Ectodermal cell (in vitro differentiated cells): ENCODE measurements at regions not wholly inside any gene's neighbourhood (a gene's known extent, or its start where the extent isn't known, plus 50 kb on each side); places are given as distances from the start of the nearest gene placed in this dataset.
"Not testable (repeated sequence)": the region's sequence is repeated elsewhere in the genome, so short reads cannot be mapped to it uniquely, and the experiment has no call there.

Source experiments
- H3K27ac ChIP-seq: 2 replicates; pipeline ENCODE4 v1.7.0; 2013; ENCODE audit warnings: mild to moderate bottlenecking, low read depth, low read length; ENCODE audit not compliant: insufficient read depth, poor library complexity, severe bottlenecking
- H3K27me3 ChIP-seq: 2 replicates; pipeline ENCODE4 v1.7.0; 2013; ENCODE audit warnings: mild to moderate bottlenecking, low read length; ENCODE audit not compliant: insufficient read depth, control insufficient read depth, poor library complexity, severe bottlenecking
- H3K36me3 ChIP-seq: one replicate; pipeline ENCODE4 v1.7.0; 2013; ENCODE audit warnings: low read length; ENCODE audit not compliant: control insufficient read depth, insufficient read depth
- H3K4me1 ChIP-seq: one replicate; pipeline ENCODE4 v1.7.0; 2013; ENCODE audit warnings: low read length; ENCODE audit not compliant: control insufficient read depth, insufficient read depth
- H3K4me3 ChIP-seq: 2 replicates; pipeline ENCODE4 v1.7.0; 2013; ENCODE audit warnings: low read depth, low read length, control low read depth; ENCODE audit not compliant: insufficient read depth
- H3K9me3 ChIP-seq: 2 replicates; pipeline ENCODE4 v1.7.0; 2013; ENCODE audit warnings: mild to moderate bottlenecking, low read length, moderate library complexity; ENCODE audit not compliant: control insufficient read depth
- WGBS, 2 experiments: methylation state at CpG; one replicate each; pipeline ENCODE4 v1.1.7; 2013; ENCODE audit warnings: missing lambda C conversion rate in 2 of 2; 5-methylcytosine and 5-hydroxymethylcytosine counted together

DNA sequence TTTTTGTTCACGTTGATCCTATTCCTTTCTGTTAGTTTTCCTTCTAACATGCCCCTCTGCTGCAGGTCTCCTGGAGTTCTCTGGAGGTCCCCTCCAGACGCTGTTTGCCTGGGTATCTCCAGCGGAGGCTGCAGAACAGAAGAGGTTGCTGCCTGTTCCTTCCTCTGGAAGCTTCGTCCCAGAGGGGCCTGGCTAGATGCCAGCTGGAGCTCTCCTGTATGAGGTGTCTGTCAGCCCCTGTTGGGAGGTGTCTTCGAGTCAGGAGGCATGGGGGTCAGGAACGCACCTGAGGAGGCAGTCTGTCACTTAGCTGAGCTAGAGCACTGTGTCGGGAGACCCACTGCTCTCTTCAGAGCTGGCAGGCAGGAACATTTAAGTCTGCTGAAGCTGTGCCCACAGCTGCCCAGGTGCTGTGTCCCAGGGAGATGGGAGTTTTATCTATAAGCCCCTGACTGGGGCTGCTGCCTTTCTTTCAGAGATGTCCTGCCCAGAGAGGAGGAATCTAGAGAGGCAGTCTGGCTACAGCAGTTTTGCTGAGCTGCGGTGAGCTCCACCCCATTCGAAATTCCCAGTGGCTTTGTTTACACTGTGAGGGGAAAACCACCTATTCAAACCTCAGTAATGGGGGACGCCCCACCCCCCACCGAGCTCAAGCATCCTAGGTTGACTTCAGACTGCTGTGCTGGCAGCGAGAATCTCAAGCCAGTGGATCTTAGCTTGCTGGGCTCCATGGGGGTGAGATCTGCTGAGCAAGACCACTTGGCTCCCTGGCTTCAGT, 196.2 kb downstream of the EDEM1 start:
- not testable (repeated sequence) for H3K4me1 ChIP-seq, H3K27me3 ChIP-seq, H3K36me3 ChIP-seq, H3K27ac ChIP-seq, H3K4me3 ChIP-seq, H3K9me3 ChIP-seq
- whole genome bisulfite sequencing, 2 experiments, result 81 to 82% methylated on average over 12 of the region's 12 CpGs

DNA sequence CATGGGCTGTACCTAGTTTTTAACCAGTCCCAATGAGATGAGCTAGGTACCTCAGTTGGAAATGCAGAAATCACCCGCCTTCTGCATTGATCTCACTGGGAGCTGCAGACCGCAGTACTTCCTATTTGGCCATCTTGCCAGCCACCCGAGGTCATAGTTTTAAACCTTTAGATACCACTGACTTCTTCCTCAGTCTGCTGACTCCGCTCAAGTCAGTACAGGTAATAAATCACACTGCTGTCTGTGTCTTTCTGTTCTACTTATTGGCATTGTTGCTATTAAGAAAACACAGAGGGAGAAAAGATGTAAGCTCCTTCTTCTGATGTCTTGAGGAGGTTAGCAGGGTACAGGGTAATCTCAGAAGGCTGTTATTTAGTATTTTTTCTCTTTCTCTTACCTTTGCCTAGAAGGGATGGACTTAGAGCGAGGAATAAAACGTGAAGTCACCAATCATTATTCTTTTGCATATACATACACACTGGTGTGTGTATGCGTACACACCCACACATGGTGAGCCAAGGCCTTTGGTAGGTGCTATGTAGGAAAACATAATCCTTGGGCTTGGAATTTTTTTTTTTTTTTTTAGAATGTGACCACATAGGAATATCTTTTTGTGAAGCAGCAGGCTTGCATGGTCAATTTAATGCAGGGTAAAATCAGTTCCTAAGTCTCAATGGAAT, 197.2 kb downstream of the EDEM1 start:
- Histone ChIP-seq H3K27me3 (no peaks in the 10 kb centered on the region), H3K27ac (no peak overlapping the region), H3K4me3 (no peak overlapping the region), H3K9me3 (no peaks in the 10 kb centered on the region), H3K4me1 (no peaks in the 10 kb centered on the region), H3K36me3 (no peaks in the 10 kb centered on the region)
- WGBS, 2 experiments, result 90 to 95% methylated on average over 4 to 7 of the region's 7 CpGs

GRCh38 chr3:5388091-5388490, 200.6 kb downstream of the EDEM1 start:
- Histone ChIP-seq H3K4me1 (no peaks in the 10 kb centered on the region), H3K27ac (no peak overlapping the region), H3K9me3 (no peaks in the 10 kb centered on the region), H3K4me3 (no peak overlapping the region), H3K36me3 (no peaks in the 10 kb centered on the region), H3K27me3 (no peaks in the 10 kb centered on the region)
- 85 to 95% methylated on average over 1 of the region's 1 CpG for WGBS, 2 experiments

DNA sequence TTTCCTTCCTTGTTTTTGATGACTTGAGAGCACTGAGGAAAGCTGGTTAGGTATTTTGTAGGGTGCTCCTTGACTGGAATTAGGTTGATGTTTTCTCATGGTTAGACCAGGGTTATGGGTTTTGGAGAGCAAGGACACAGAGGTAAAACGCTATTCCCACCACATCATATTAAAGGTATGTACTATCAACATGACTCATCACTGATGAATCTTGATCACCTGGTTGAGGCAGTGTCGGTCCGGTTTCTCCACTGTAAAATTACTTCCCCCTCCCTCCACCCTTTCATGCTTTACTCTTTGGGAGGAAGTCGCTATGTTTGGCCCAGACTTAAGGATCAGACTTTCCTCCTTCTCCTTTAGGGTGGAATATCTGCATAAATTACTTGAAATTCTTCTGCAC, 201.6 kb downstream of the EDEM1 start:
- H3K4me3 ChIP-seq, result no peak overlapping the region
- no peaks in the 10 kb centered on the region for H3K27me3 ChIP-seq
- no peak overlapping the region for H3K27ac ChIP-seq
- 94% methylated on average over 3 to 4 of the region's 4 CpGs for WGBS, 2 experiments
- H3K9me3 ChIP-seq, result no peaks in the 10 kb centered on the region
- H3K36me3 ChIP-seq, result no peaks in the 10 kb centered on the region
- no peaks in the 10 kb centered on the region for H3K4me1 ChIP-seq

DNA sequence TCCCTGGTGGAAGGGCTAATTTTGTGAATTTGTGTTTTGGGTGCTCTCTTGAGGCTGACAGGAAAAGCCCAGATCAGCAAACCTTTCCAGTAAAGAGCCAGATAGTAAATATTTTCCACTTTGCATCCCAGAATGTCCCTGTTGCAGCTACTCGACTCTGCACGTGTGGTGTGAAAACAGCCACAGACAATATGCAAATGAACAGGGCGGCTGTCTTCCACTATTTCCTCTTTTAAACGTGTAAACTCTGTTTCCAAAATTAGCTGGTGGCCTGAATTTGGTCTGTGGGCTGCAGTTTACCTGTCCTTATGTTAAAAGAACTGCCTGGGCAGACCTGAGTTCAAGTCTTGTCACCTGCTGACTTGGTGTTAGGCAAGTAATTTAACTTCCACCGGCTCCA, 202.7 kb downstream of the EDEM1 start:
- no peaks in the 10 kb centered on the region for H3K9me3 ChIP-seq
- no peak overlapping the region for H3K27ac ChIP-seq
- no peaks in the 10 kb centered on the region for H3K4me1 ChIP-seq
- H3K27me3 ChIP-seq, result no peaks in the 10 kb centered on the region
- no peaks in the 10 kb centered on the region for H3K36me3 ChIP-seq
- WGBS, 2 experiments, result 82% methylated on average over 5 of the region's 5 CpGs
- H3K4me3 ChIP-seq, result no peak overlapping the region

- H3K4me1 ChIP-seq, result no peaks in the 10 kb centered on the region
- no peaks in the 10 kb centered on the region for H3K36me3 ChIP-seq
- no peak overlapping the region for H3K27ac ChIP-seq
- H3K27me3 ChIP-seq, result no peaks in the 10 kb centered on the region
- WGBS, 2 experiments, result 88 to 92% methylated on average over 4 to 5 of the region's 5 CpGs
- H3K9me3 ChIP-seq, result no peaks in the 10 kb centered on the region
- H3K4me3 ChIP-seq, result no peak overlapping the region
Measured at GRCh38 chr3:5390936-5391625, 203.6 kb downstream of the EDEM1 start.

GRCh38 chr3:5401002-5401401, 213.5 kb downstream of the EDEM1 start:
- Histone ChIP-seq H3K9me3 (no peaks in the 10 kb centered on the region), H3K4me3 (no peak overlapping the region), H3K27ac (no peak overlapping the region), H3K4me1 (no peaks in the 10 kb centered on the region), H3K27me3 (no peaks in the 10 kb centered on the region), H3K36me3 (no peaks in the 10 kb centered on the region)
- 86 to 91% methylated on average over 10 of the region's 10 CpGs for WGBS, 2 experiments

GRCh38 chr3:5404718-5405117, 217.2 kb downstream of the EDEM1 start:
- Histone ChIP-seq H3K27me3 (no peaks in the 10 kb centered on the region), H3K4me1 (no peaks in the 10 kb centered on the region), H3K36me3 (no peaks in the 10 kb centered on the region), H3K9me3 (no peaks in the 10 kb centered on the region), H3K4me3 (no peak overlapping the region), H3K27ac (no peak overlapping the region)
- WGBS, 2 experiments, result 71 to 97% methylated on average over 1 to 2 of the region's 2 CpGs

GRCh38 chr3:5411786-5412185, 224.3 kb downstream of the EDEM1 start:
- no peaks in the 10 kb centered on the region for H3K27me3 ChIP-seq
- no peaks in the 10 kb centered on the region for H3K4me1 ChIP-seq
- H3K9me3 ChIP-seq, result no peaks in the 10 kb centered on the region
- no peak overlapping the region for H3K27ac ChIP-seq
- no peak overlapping the region for H3K4me3 ChIP-seq
- 93 to 96% methylated on average over 2 of the region's 2 CpGs for WGBS, 2 experiments
- no peaks in the 10 kb centered on the region for H3K36me3 ChIP-seq

- Histone ChIP-seq H3K27me3 (no peaks in the 10 kb centered on the region), H3K27ac (no peak overlapping the region), H3K4me1 (no peaks in the 10 kb centered on the region), H3K36me3 (no peaks in the 10 kb centered on the region), H3K4me3 (no peak overlapping the region), H3K9me3 (no peaks in the 10 kb centered on the region)
- WGBS, 2 experiments, result 90 to 94% methylated on average over 4 of the region's 4 CpGs
Measured at GRCh38 chr3:5423076-5423475, 235.6 kb downstream of the EDEM1 start.
